Limb (tissue), 2 donors: ENCODE measurements at regions not wholly inside any gene's neighbourhood (a gene's known extent, or its start where the extent isn't known, plus 50 kb on each side); places are given as distances from the start of the nearest gene placed in this dataset.

Experiments used
- DNase-seq, 2 donors: peaks; one replicate each; pipeline ENCODE4 v3.0.0-alpha.2; 2016; ENCODE audit errors: extremely low spot score in 2 of 2

DNA sequence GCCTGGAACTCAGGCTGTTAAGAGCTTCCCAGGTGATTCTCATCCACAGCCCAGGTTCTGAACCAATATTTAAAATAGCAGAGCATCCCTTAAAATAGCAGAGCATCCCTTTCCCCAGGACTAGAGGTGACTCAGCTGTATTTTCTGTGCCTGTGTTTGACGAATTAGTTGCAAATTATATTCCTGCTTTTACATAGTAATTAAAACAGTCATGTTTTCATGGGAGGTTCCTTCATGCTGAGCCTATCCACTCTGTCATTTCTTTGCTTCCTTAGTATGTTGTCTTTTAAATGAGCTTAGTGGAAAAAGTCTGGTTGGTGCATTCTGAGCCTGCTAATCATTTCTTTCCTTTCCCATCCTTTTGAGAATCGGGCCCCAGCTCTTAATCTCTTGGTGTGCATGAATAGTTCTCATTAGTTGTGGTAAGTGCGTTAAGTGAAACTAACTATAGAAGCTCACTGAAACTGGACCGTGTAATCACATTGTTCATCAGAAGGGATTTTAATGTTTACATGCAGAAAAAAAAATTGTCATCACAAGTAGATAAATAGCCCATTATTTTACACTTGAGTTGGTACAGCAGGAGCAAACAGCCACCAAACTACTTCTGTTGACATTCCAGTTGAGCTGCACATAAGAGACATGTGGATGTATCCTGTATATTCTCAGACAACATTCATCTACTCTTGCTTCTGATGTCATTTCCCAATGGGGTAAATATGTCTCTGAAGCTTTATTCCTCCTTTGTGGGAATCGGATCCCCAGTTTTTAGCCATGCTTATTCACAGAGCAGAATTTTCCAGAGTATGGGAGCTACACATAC lies 596.9 kb upstream of the WWC1 start:
- DNase-seq: no peak

- DNase-seq: no peak
Observed at GRCh38 chr5:167696558-167697314, 594.7 kb upstream of the WWC1 start.

GRCh38 chr5:167699432-167699831 lies 592.0 kb upstream of the WWC1 start:
- DNase-seq: no peak

GRCh38 chr5:167701051-167701450 lies 590.4 kb upstream of the WWC1 start:
- no peak for DNase-seq

DNA sequence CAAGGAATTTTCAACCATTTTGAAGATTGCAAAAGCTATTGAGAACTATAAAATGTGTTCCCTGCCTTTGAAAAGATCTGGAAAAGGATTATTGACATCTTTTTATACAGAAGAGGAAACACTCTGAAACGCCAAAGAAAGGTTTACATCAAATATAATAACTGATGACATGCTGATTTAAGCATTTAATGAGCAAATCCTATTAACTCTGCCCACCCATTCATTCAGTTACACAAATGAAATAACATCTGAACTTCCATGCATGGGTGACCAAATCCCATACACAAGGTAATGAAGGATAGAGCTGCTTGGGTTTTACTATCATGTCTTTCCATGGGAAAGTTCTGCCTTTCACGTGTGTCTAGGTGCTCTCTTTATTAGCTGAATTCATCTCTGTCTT lies 589.4 kb upstream of the WWC1 start:
- DNase-seq: no peak

DNA sequence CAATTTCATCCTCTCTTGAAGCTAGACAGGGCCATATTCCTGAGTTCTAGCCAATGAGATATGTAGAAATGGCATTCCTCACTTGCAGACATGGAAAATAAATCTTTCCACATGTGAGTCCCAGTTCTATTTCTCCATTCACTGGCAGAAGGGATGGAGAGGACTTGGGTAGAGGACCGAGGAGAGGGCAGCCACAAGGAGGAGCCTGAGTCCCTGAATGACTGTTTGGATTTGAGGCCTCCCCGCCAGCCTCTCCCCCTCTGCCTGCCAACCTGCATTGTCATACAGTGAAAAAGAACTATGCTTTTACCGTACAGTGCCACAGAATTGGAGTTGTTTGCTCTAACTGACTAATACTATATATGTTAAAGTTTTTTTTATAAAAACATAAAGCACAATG lies 583.0 kb upstream of the WWC1 start:
- no peak for DNase-seq

DNA sequence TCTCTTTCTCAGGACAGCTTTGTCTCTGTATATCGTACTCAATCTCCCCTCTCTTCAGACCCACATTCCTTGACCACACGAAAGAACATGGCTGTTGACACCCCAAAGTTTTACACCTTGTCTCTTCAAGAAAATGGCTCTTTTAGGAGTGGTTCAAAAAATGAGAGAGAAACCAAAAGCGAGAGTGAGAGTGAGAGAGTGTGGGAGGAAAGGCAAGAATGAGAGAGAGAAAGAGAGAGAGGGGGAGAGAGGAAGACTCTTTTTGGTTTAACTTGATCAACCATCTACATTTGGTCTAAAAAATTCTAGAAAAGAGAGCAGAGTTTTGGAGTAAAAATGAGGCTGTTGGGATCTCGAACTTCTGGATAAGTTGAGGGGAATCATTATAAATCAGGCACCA lies 581.8 kb upstream of the WWC1 start:
- DNase-seq: no peak

DNA sequence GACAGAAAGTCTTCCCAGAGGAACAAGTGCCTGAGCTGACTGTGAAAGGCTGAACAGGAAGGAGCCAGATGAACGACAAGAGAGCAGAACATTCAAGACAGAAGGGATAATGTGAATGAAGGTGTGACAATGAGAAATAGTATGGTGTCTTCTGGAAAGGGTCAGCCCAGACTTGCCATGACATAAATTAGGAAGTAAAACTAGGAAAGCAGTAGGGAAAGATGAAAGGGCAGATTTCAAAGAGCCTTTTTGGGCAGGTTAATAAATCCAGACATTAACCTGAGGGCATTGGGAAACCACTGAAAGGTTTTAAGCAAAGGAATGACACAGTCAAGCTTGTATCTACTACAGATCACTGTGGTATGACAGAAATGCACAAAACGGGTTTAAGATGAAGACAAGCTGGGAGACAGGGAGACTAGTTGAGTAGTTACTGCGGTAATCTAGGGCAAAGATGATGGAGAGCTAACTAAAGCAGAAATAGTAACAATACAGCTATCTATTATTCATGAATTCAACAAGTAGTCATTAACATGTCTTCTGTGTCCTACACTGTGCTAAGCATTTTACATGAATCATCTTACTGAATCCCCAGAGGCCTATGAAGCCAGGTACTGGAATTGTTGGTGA lies 580.9 kb upstream of the WWC1 start:
- DNase-seq: no peak

GRCh38 chr5:167712986-167713585 lies 578.4 kb upstream of the WWC1 start:
- DNase-seq: no peak

GRCh38 chr5:167713896-167714295 lies 577.5 kb upstream of the WWC1 start:
- no peak for DNase-seq

- DNase-seq: no peak
Observed at GRCh38 chr5:167716126-167716775, 575.2 kb upstream of the WWC1 start.

- no peak for DNase-seq
Observed at GRCh38 chr5:167720259-167720658, 571.2 kb upstream of the WWC1 start.

DNA sequence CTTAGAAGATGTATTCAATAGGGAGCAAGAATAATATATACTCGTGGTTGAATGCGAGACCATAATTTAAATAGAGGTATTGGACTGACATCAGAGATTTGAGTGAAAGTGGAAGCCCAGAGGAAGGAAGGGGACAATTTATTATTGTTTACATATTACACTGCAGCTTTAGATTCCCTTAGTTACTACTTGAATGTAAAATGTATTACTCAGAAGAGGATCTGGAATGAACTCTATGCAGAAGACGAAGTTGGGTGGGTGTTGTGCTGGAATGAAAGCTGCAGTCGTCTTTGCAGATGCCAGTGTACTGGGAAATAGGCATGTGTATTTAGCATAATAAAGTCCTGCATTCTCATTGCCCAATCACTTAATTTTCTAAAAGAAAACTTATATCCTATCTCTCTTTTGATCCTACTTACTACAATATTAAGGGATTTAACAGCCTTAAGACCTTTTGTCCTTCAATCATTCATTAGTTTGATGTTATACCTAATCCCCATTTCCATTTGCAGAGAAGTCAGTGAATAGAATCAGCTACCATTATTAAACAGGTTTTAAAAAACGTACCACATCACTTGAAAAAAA lies 570.7 kb upstream of the WWC1 start:
- no peak for DNase-seq

- DNase-seq: no peak
Observed at GRCh38 chr5:167721926-167722440, 569.5 kb upstream of the WWC1 start.

GRCh38 chr5:167723254-167723871 lies 568.1 kb upstream of the WWC1 start:
- peak; percentile 69 to 83 for DNase-seq

GRCh38 chr5:167725264-167725663 lies 566.2 kb upstream of the WWC1 start:
- no peak for DNase-seq

DNA sequence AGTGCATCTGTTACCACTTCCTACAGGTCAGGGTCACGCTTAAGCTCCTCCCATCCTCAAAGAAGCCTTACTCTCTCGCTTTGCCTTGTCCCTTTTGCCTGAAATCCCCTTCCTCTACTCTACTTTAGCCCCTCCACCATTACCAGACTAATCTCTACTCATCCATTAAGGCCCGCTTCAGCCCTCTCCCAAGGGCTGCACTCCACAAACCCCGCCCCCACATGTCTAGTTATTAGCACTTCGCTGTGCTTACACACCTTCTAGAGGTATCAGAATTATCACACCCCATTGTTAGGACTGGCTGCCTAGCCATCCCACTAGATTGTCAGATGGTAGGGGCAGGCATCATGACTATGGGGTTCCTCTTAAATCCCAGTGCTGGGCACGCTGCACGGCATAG lies 565.7 kb upstream of the WWC1 start:
- no peak for DNase-seq

DNA sequence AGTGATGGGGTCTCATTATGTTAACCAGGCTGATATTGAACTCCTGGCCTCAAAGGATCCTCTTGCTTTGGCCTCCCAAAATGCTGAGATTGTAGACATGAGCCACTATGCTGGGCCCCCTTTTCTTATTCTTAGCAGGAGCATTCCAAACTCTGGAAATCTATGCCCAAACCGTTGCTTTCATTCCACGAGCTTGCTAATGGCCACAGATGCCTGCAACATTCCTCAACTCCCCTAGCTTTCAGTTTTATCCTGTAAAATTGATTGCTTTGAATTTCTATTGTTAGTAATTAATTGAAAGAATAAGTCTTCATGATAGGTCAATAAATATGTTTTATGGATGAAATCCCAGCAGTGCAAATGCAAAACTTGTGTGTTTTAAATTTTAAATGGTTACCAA lies 564.8 kb upstream of the WWC1 start:
- no peak for DNase-seq

DNA sequence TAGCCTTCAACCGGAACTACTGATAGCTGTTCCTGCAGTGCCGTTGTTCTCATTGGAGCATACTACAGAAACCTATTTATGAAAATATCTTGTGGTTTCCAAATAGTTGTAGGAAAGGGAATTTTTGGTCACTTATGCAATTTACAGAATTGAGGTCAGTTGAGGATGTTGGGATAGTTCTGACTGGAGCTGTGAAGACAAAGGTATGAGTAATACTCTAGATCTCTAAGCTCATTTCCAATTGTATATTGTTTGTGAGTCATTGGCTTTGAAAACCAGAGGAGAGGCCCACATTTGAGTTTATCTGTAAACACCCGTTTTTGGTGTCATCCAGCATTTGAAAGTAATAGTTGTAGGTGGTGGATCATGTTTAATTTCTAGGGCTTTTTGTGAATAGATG lies 561.3 kb upstream of the WWC1 start:
- no peak for DNase-seq

GRCh38 chr5:167730656-167731055 lies 560.8 kb upstream of the WWC1 start:
- no peak for DNase-seq

DNA sequence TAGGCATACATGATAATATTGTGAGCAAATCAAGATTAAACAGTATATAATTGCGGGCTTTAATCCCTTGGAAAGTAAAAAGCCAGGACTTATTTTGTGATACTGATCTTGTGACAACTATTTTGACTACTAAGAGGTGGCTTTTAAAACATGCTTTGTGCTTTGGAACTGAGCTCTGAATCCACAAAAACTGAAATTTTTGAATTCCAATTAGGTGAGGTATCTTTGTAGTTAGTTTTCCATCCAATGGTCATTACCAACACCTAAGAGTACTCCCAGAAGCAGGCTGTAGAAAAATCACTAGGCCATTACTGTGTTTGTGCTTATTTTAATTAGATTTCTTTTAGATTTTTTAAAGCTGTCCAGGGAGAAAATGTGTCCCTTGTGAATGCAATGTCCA lies 559.5 kb upstream of the WWC1 start:
- DNase-seq: no peak
